ENCODE measurements at regions not wholly inside any gene's neighbourhood (a gene's known extent, or its start where the extent isn't known, plus 50 kb on each side); places are given as distances from the start of the nearest gene placed in this dataset.

DNA sequence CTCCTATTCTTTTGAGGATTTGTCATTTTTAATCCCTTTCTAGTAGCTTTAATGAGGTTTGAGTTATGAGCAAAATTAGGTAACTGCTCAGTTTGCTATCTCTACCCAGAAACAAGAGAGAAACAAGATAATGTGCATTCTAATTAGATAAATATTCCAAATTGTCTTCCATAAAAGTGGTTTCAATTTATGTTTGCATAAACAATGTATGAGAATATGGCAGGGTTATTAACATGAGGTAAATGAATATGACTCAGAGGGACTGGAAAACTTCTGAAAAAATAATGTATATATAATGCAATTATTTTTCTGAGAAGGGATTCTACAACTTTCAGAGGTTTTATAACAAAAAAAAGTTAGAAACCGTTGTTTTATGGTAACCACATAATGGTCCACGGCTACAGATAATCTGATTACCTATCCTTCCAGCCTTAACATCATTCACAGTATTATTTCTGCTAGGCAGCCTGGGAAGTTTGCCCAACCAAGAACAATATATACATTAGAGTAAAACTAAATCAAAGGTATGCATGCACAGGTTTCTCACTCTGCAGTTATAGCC is 101.2 kb downstream of the CRPPA start:
- TF ChIP-seq, protein P1, sequence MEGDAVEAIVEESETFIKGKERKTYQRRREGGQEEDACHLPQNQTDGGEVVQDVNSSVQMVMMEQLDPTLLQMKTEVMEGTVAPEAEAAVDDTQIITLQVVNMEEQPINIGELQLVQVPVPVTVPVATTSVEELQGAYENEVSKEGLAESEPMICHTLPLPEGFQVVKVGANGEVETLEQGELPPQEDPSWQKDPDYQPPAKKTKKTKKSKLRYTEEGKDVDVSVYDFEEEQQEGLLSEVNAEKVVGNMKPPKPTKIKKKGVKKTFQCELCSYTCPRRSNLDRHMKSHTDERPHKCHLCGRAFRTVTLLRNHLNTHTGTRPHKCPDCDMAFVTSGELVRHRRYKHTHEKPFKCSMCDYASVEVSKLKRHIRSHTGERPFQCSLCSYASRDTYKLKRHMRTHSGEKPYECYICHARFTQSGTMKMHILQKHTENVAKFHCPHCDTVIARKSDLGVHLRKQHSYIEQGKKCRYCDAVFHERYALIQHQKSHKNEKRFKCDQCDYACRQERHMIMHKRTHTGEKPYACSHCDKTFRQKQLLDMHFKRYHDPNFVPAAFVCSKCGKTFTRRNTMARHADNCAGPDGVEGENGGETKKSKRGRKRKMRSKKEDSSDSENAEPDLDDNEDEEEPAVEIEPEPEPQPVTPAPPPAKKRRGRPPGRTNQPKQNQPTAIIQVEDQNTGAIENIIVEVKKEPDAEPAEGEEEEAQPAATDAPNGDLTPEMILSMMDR (IDR thresholded peaks at IDR 0.05; ENCODE audit: insufficient read depth, low read depth, low read length) = no peak
- no peak for TF ChIP-seq EZH2 (IDR thresholded peaks at IDR 0.05; ENCODE audit: insufficient read depth, low read length)

Data from astrocyte (in vitro differentiated cells and primary cell).